ENCODE measurements at regions not wholly inside any gene's neighbourhood (a gene's known extent, or its start where the extent isn't known, plus 50 kb on each side); places are given as distances from the start of the nearest gene placed in this dataset.

GRCh38 chr6:68158256-68158655, 476.8 kb upstream of the ADGRB3 start:
- DNase-seq (ENCODE audit: low read depth in 1 of 2, low spot score in 1 of 2) (no peak), FAIRE-seq (no peak), ATAC-seq (no peak)
- Histone ChIP-seq H3K9me3 (no peaks in the 10 kb centered on the region), H3K27ac (no peak overlapping the region), H3K4me3 (no peak overlapping the region), H3K4me1 (no peaks in the 10 kb centered on the region), H3K4me2 (no peak overlapping the region)
- CTCF ChIA-PET = no interaction called here
- TF ChIP-seq CHD4 (IDR thresholded peaks at IDR 0.05; ENCODE audit: borderline replicate concordance) (no peak), E2F6 (IDR thresholded peaks at IDR 0.05; ENCODE audit: borderline replicate concordance, low read depth) (no peak), NPAS2 (CRISPR knock-in tag; IDR thresholded peaks at IDR 0.05; ENCODE audit: borderline replicate concordance) (no peak), EP300 (IDR thresholded peaks at IDR 0.05) (no peak)
- POLR2A ChIA-PET = no interaction called here
- WGBS (ENCODE audit: missing lambda C conversion rate) = 0% methylated on average over 1 of the region's 1 CpG

DNA sequence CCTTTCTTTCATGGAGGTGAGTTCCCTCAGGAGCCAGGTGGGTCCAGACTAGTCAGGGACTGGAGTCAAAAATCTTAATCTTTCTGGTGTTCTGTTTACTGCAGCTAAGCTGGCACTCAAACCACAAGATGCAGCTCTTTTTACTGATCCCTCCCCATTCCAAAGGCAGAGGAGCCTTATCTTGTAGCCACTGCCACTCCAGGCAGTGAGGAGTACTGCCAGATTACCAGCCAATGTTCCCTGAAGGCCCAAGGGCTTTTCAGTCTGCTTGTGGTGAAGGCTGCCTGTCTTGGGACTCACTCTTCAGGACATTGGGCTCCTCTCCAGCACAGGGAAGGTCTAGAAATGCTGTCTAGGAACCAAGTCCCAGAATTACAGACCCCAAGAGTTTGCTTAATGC, 490.4 kb upstream of the ADGRB3 start:
- CTCF ChIA-PET = no interaction called here
- no peaks in the 10 kb centered on the region for H3K4me1 ChIP-seq
- no peak for ATAC-seq

GRCh38 chr6:68141190-68141589, 493.9 kb upstream of the ADGRB3 start:
- 0% methylated on average over 1 of the region's 1 CpG for WGBS (ENCODE audit: missing lambda C conversion rate)
- DNase-seq (ENCODE audit: low read depth in 1 of 2, low spot score in 1 of 2) (no peak), ATAC-seq (no peak), FAIRE-seq (no peak)
- CTCF ChIA-PET = no interaction called here
- Histone ChIP-seq H3K4me3 (no peak overlapping the region), H3K27ac (no peak overlapping the region), H3K4me1 (no peaks in the 10 kb centered on the region), H3K9me3 (no peaks in the 10 kb centered on the region), H3K4me2 (no peak overlapping the region)
- POLR2A ChIA-PET = no interaction called here
- TF ChIP-seq ESRRA (IDR thresholded peaks at IDR 0.05; ENCODE audit: borderline replicate concordance, low read length) (no peak), FOSL2 (IDR thresholded peaks at IDR 0.05) (no peak), FOSL2 (CRISPR knock-in tag; IDR thresholded peaks at IDR 0.05) (no peak), KDM5A (IDR thresholded peaks at IDR 0.05) (no peak), RFX5 (IDR thresholded peaks at IDR 0.05) (no peak), PHF8 (IDR thresholded peaks at IDR 0.05; ENCODE audit: borderline replicate concordance, low read depth) (no peak), ZC3H11A (IDR thresholded peaks at IDR 0.05) (no peak), HEYL (CRISPR knock-in tag; IDR thresholded peaks at IDR 0.05) (no peak), POLR2AphosphoS2 (conservative IDR thresholded peaks at IDR 0.05; ENCODE audit: low read length) (no peak), ZNF302 (CRISPR knock-in tag; IDR thresholded peaks at IDR 0.05) (no peak), BHLHE40 (IDR thresholded peaks at IDR 0.05; ENCODE audit: low read depth, low read length) (no peak), HES2 (IDR thresholded peaks at IDR 0.05) (no peak), MAZ (IDR thresholded peaks at IDR 0.05; ENCODE audit: borderline replicate concordance, low read depth, low read length) (no peak), FOXS1 (CRISPR knock-in tag; IDR thresholded peaks at IDR 0.05) (no peak), FOSB (CRISPR knock-in tag; IDR thresholded peaks at IDR 0.05) (no peak)
- TF ChIP-seq, protein P1, sequence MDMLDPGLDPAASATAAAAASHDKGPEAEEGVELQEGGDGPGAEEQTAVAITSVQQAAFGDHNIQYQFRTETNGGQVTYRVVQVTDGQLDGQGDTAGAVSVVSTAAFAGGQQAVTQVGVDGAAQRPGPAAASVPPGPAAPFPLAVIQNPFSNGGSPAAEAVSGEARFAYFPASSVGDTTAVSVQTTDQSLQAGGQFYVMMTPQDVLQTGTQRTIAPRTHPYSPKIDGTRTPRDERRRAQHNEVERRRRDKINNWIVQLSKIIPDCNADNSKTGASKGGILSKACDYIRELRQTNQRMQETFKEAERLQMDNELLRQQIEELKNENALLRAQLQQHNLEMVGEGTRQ (IDR thresholded peaks at IDR 0.05) = no peak

More for the DNA sequence above, 490.4 kb upstream of the ADGRB3 start:
- TF ChIP-seq HMGXB4 (CRISPR knock-in tag; IDR thresholded peaks at IDR 0.05; ENCODE audit: borderline replicate concordance) (no peak), RAD21 (conservative IDR thresholded peaks at IDR 0.05 in 1 of 2, IDR thresholded peaks at IDR 0.05 in 1 of 2) (no peak), HOXB13 (CRISPR knock-in tag; IDR thresholded peaks at IDR 0.05; ENCODE audit: low read depth) (no peak), TP53 (CRISPR knock-in tag; IDR thresholded peaks at IDR 0.05) (no peak), EHMT2 (IDR thresholded peaks at IDR 0.05; ENCODE audit: low read depth) (no peak), CHD2 (IDR thresholded peaks at IDR 0.05; ENCODE audit: low read length, partially characterized antibody) (no peak), RNF2 (IDR thresholded peaks at IDR 0.05; ENCODE audit: borderline replicate concordance, low read depth) (no peak), CEBPB (IDR thresholded peaks at IDR 0.05) (no peak), BHLHE40 (IDR thresholded peaks at IDR 0.05; ENCODE audit: low read depth, low read length) (no peak), FOSL2 (IDR thresholded peaks at IDR 0.05) (no peak), FOSL2 (CRISPR knock-in tag; IDR thresholded peaks at IDR 0.05) (no peak), JUNB (IDR thresholded peaks at IDR 0.05) (no peak), MAZ (IDR thresholded peaks at IDR 0.05; ENCODE audit: borderline replicate concordance, low read depth, low read length) (no peak), CBX8 (IDR thresholded peaks at IDR 0.05) (no peak), EHF (CRISPR knock-in tag; IDR thresholded peaks at IDR 0.05) (no peak), SMC3 (IDR thresholded peaks at IDR 0.05) (no peak), ZC3H11A (IDR thresholded peaks at IDR 0.05) (no peak)
- TF ChIP-seq, protein P2, sequence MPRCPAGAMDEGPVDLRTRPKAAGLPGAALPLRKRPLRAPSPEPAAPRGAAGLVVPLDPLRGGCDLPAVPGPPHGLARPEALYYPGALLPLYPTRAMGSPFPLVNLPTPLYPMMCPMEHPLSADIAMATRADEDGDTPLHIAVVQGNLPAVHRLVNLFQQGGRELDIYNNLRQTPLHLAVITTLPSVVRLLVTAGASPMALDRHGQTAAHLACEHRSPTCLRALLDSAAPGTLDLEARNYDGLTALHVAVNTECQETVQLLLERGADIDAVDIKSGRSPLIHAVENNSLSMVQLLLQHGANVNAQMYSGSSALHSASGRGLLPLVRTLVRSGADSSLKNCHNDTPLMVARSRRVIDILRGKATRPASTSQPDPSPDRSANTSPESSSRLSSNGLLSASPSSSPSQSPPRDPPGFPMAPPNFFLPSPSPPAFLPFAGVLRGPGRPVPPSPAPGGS (IDR thresholded peaks at IDR 0.05) = no peak
- TF ChIP-seq, protein P3, sequence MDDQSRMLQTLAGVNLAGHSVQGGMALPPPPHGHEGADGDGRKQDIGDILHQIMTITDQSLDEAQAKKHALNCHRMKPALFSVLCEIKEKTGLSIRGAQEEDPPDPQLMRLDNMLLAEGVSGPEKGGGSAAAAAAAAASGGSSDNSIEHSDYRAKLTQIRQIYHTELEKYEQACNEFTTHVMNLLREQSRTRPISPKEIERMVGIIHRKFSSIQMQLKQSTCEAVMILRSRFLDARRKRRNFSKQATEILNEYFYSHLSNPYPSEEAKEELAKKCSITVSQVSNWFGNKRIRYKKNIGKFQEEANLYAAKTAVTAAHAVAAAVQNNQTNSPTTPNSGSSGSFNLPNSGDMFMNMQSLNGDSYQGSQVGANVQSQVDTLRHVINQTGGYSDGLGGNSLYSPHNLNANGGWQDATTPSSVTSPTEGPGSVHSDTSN (IDR thresholded peaks at IDR 0.05) = no peak
- POLR2A ChIA-PET = no interaction called here
- DNase-seq (ENCODE audit: low read depth in 1 of 2, low spot score in 1 of 2) (no peak), FAIRE-seq (no peak)
- no peak overlapping the region for H3K4me2 ChIP-seq
- H3K9me3 ChIP-seq = no peaks in the 10 kb centered on the region
- no peak overlapping the region for H3K4me3 ChIP-seq
- no peak overlapping the region for H3K27ac ChIP-seq

Measured in A549 (cell line).